IMR-90 (cell line): ENCODE measurements at regions not wholly inside any gene's neighbourhood (a gene's known extent, or its start where the extent isn't known, plus 50 kb on each side); places are given as distances from the start of the nearest gene placed in this dataset.

Experiments used
- ATAC-seq: fragments of 200-7000 bp; cut with Tn5 transposase; 2 replicates; pipeline ENCODE4 v1.9.1; 2020; ENCODE audit warnings: low read depth, mild to moderate bottlenecking, moderate library complexity
- BruUV-seq: library from RNA; stranded (reverse); fragments of 400-500 nt; replicated peaks from 2 replicates; lab custom pipeline; 2021; lab: Mats Ljungman, UMichigan
- CTCF ChIA-PET: fragments of 300-600 bp; formaldehyde crosslinking; extraction: SDS; loops from one replicate; lab custom pipeline; 2021; ENCODE audit warnings: antibody characterized with exemption; lab: Yijun Ruan, JAX
- POLR2A ChIA-PET: fragments of 300-600 bp; sonication (Branson Sonifier 250); formaldehyde crosslinking; loops from one replicate; lab custom pipeline; 2022; ENCODE audit warnings: antibody characterized with exemption; ENCODE audit not compliant: unreplicated experiment; lab: Charles Lee
- DNase-seq: peaks from one replicate; pipeline ENCODE4 v3.0.0; 2013
- H2AFZ ChIP-seq: replicated peaks from 2 replicates; pipeline ENCODE3; 2013; ENCODE audit warnings: low read length, mild to moderate bottlenecking; ENCODE audit not compliant: poor library complexity
- H2AK5ac ChIP-seq: 2 replicates; pipeline ENCODE4 v1.6.1; 2013; ENCODE audit warnings: low read depth, low read length, inconsistent platforms
- H2AK9ac ChIP-seq: replicated peaks from 2 replicates; pipeline ENCODE3; 2013; ENCODE audit warnings: mild to moderate bottlenecking, low read depth, low read length, moderate library complexity; ENCODE audit not compliant: poor library complexity
- H2BK120ac ChIP-seq: 2 replicates; pipeline ENCODE4 v1.6.1; 2013; ENCODE audit warnings: low read depth, low read length, inconsistent platforms
- H2BK15ac ChIP-seq: 3 replicates; pipeline ENCODE4 v1.6.1; 2013; ENCODE audit warnings: low read depth, low read length, inconsistent platforms
- H2BK20ac ChIP-seq: 2 replicates; pipeline ENCODE4 v1.6.1; 2013; ENCODE audit warnings: low read depth, mild to moderate bottlenecking, inconsistent platforms, low read length, moderate library complexity
- H2BK5ac ChIP-seq: 2 replicates; pipeline ENCODE4 v1.6.1; 2013; ENCODE audit warnings: mild to moderate bottlenecking, low read depth, low read length, inconsistent platforms; ENCODE audit not compliant: poor library complexity, severe bottlenecking
- H3K14ac ChIP-seq: replicated peaks from 2 replicates; pipeline ENCODE4 v1.6.1; 2013; ENCODE audit warnings: low read depth, low read length, inconsistent platforms
- H3K18ac ChIP-seq: 2 replicates; pipeline ENCODE4 v1.6.1; 2013; ENCODE audit warnings: low read depth, low read length, control low read depth
- H3K23ac ChIP-seq: 2 replicates; pipeline ENCODE4 v1.6.1; 2013; ENCODE audit warnings: low read depth, low read length, inconsistent platforms
- H3K27ac ChIP-seq: 2 replicates; pipeline ENCODE4 v1.5.1; 2013; ENCODE audit warnings: mild to moderate bottlenecking, control low read depth, low read length; ENCODE audit not compliant: insufficient read depth
- H3K27me3 ChIP-seq: 2 replicates; pipeline ENCODE4 v1.6.1; 2013; ENCODE audit warnings: low read length; ENCODE audit not compliant: control insufficient read depth, insufficient read depth
- H3K36me3 ChIP-seq: 2 replicates; pipeline ENCODE4 v1.6.1; 2013; ENCODE audit warnings: low read length, mixed read lengths; ENCODE audit not compliant: control insufficient read depth, insufficient read depth
- H3K4ac ChIP-seq: 2 replicates; pipeline ENCODE4 v1.6.1; 2013; ENCODE audit warnings: low read depth, low read length, inconsistent platforms
- H3K4me1 ChIP-seq: 2 replicates; pipeline ENCODE4 v1.6.1; 2013; ENCODE audit warnings: low read length, mixed read lengths; ENCODE audit not compliant: control insufficient read depth, insufficient read depth
- H3K4me2 ChIP-seq: 2 replicates; pipeline ENCODE4 v1.6.1; 2013; ENCODE audit warnings: low read depth, mild to moderate bottlenecking, control low read depth, low read length, moderate library complexity
- H3K4me3 ChIP-seq: 2 replicates; pipeline ENCODE4 v1.5.1; 2013; ENCODE audit warnings: low read depth, mild to moderate bottlenecking, control low read depth, low read length, moderate library complexity; ENCODE audit not compliant: insufficient read depth
- H3K56ac ChIP-seq: 2 replicates; pipeline ENCODE4 v1.6.1; 2013; ENCODE audit warnings: low read length, inconsistent platforms; ENCODE audit not compliant: insufficient read depth; ENCODE audit errors: extremely low read depth
- H3K79me1 ChIP-seq, 2 experiments: 2 replicates each; pipeline ENCODE4 v1.6.1; 2013; ENCODE audit warnings: low read length in 2 of 2, inconsistent platforms in 1 of 2, low read depth in 1 of 2
- H3K9ac ChIP-seq: 2 replicates; pipeline ENCODE4 v1.6.1; 2013; ENCODE audit warnings: low read depth, low read length, control low read depth
- H3K9me1 ChIP-seq: 2 replicates; pipeline ENCODE4 v1.6.1; 2013; ENCODE audit warnings: low read length, inconsistent platforms; ENCODE audit not compliant: insufficient read depth
- H3K9me3 ChIP-seq: 2 replicates; pipeline ENCODE4 v1.6.1; 2013; ENCODE audit warnings: low read length; ENCODE audit not compliant: control insufficient read depth, insufficient read depth
- H4K20me1 ChIP-seq: 2 replicates; pipeline ENCODE4 v1.6.1; 2013; ENCODE audit warnings: low read length, inconsistent platforms; ENCODE audit not compliant: insufficient read depth
- H4K5ac ChIP-seq: 2 replicates; pipeline ENCODE4 v1.6.1; 2013; ENCODE audit warnings: mild to moderate bottlenecking, low read depth, low read length, control low read depth
- H4K8ac ChIP-seq, 2 experiments: 2 replicates each; pipeline ENCODE4 v1.6.1; 2013; ENCODE audit warnings: low read depth in 2 of 2, low read length in 2 of 2, control low read depth in 1 of 2, inconsistent platforms in 1 of 2
- H4K91ac ChIP-seq: 2 replicates; pipeline ENCODE4 v1.6.1; 2013; ENCODE audit warnings: low read depth, low read length, inconsistent platforms; ENCODE audit not compliant: insufficient read depth
- CEBPB ChIP-seq: IDR thresholded peaks from 2 replicates; pipeline ENCODE4 v1.6.1; 2012; ENCODE audit warnings: low read depth, low read length, improper control_type of control experiment
- CHD1 ChIP-seq: IDR thresholded peaks from 2 replicates; pipeline ENCODE4 v1.6.1; 2012; ENCODE audit warnings: low read depth, low read length, improper control_type of control experiment
- RCOR1 ChIP-seq: IDR thresholded peaks from 2 replicates; pipeline ENCODE4 v1.6.1; 2012; ENCODE audit warnings: mild to moderate bottlenecking, low read length, improper control_type of control experiment; ENCODE audit not compliant: insufficient replicate concordance
- RFX5 ChIP-seq: IDR thresholded peaks from 2 replicates; pipeline ENCODE4 v1.8.0; 2012; ENCODE audit warnings: low read depth, mild to moderate bottlenecking, low read length, moderate library complexity
- WGBS, 2 experiments: methylation state at CpG; one replicate each; pipeline versions ENCODE4 v1.1.5 to v1.1.7; 2013; ENCODE audit warnings: missing lambda C conversion rate in 2 of 2; ENCODE audit not compliant: insufficient read length in 1 of 2; ENCODE audit errors: extremely low coverage in 2 of 2; 5-methylcytosine and 5-hydroxymethylcytosine counted together
- dilution Hi-C: fragments of 300-500 bp; cut with HindIII; formaldehyde crosslinking; loops from one replicate; pipeline ENCODE4 v1.14.3; 2018; ENCODE audit warnings: low sequenced_read_pairs; ENCODE audit not compliant: unreplicated experiment
- in situ Hi-C: fragments of 300-500 bp; cut with MboI; formaldehyde crosslinking; loops from 3 replicates; pipeline ENCODE4 v1.14.3; 2019; ENCODE audit warnings: low sequenced_read_pairs, inconsistent platforms, mixed read lengths
- intact Hi-C: fragments of 100-400 bp; cut with micrococcal nuclease; formaldehyde crosslinking; loops from 2 replicates; pipeline ENCODE4 v1.10.0; 2022
- TF ChIP-seq, protein P1 (sequence below): conservative IDR thresholded peaks from 2 replicates; pipeline ENCODE4 v1.5.1; 2012; ENCODE audit warnings: mild to moderate bottlenecking, low read depth, low read length, improper control_type of control experiment
- TF ChIP-seq, protein P2 (sequence below): fragments of 150-350 bp; IDR thresholded peaks from 2 replicates; pipeline ENCODE4 v1.6.1; 2017; ENCODE audit warnings: mild to moderate bottlenecking, antibody characterized with exemption, low read length, low read depth
- TF ChIP-seq, protein P3 (sequence below): fragments of 150-350 bp; IDR thresholded peaks from 2 replicates; pipeline ENCODE4 v1.6.1; 2016; ENCODE audit warnings: low read depth, mild to moderate bottlenecking, low read length, moderate library complexity, borderline replicate concordance

- no peak overlapping the region for H3K4me3 ChIP-seq
- H2AK5ac ChIP-seq, result no peak overlapping the region
- no peak overlapping the region for H4K5ac ChIP-seq
- no peak overlapping the region for H2BK120ac ChIP-seq
- H3K18ac ChIP-seq, result no peak overlapping the region
- H3K14ac ChIP-seq, result no peak overlapping the region
- no peak overlapping the region for H2BK5ac ChIP-seq
- H3K4me2 ChIP-seq, result no peak overlapping the region
- H4K8ac ChIP-seq, result no peak overlapping the region
- intact Hi-C loops, result no loop called here
- no peaks in the 10 kb centered on the region for H4K20me1 ChIP-seq
- no peak overlapping the region for H2AK9ac ChIP-seq
- H3K9me3 ChIP-seq, result peaks cover 25% of the 10 kb centered on the region
- dilution Hi-C loops, result no loop called here
- H2BK20ac ChIP-seq, result no peak overlapping the region
- ATAC-seq (no peak), DNase-seq (no peak)
- no peaks in the 10 kb centered on the region for H3K79me1 ChIP-seq
- CTCF ChIA-PET, result no interaction called here
- H3K4me1 ChIP-seq, result no peaks in the 10 kb centered on the region
- no TSS peak for BruUV-seq
- H3K9ac ChIP-seq, result no peak overlapping the region
- H2AFZ ChIP-seq, result no peak overlapping the region
- in situ Hi-C loops, result no loop called here
- POLR2A ChIA-PET, result no interaction called here
- H3K4ac ChIP-seq, result no peak overlapping the region
- WGBS, 2 experiments, result no CpG with 5 or more reads among the region's 1 CpG
- no peak overlapping the region for H3K23ac ChIP-seq
- no peaks in the 10 kb centered on the region for H3K9me1 ChIP-seq
- TF ChIP-seq, protein P1, sequence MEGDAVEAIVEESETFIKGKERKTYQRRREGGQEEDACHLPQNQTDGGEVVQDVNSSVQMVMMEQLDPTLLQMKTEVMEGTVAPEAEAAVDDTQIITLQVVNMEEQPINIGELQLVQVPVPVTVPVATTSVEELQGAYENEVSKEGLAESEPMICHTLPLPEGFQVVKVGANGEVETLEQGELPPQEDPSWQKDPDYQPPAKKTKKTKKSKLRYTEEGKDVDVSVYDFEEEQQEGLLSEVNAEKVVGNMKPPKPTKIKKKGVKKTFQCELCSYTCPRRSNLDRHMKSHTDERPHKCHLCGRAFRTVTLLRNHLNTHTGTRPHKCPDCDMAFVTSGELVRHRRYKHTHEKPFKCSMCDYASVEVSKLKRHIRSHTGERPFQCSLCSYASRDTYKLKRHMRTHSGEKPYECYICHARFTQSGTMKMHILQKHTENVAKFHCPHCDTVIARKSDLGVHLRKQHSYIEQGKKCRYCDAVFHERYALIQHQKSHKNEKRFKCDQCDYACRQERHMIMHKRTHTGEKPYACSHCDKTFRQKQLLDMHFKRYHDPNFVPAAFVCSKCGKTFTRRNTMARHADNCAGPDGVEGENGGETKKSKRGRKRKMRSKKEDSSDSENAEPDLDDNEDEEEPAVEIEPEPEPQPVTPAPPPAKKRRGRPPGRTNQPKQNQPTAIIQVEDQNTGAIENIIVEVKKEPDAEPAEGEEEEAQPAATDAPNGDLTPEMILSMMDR, result no peak
- no peak for TF ChIP-seq RCOR1
- TF ChIP-seq, protein P2, sequence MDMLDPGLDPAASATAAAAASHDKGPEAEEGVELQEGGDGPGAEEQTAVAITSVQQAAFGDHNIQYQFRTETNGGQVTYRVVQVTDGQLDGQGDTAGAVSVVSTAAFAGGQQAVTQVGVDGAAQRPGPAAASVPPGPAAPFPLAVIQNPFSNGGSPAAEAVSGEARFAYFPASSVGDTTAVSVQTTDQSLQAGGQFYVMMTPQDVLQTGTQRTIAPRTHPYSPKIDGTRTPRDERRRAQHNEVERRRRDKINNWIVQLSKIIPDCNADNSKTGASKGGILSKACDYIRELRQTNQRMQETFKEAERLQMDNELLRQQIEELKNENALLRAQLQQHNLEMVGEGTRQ, result no peak
- TF ChIP-seq, protein P3, sequence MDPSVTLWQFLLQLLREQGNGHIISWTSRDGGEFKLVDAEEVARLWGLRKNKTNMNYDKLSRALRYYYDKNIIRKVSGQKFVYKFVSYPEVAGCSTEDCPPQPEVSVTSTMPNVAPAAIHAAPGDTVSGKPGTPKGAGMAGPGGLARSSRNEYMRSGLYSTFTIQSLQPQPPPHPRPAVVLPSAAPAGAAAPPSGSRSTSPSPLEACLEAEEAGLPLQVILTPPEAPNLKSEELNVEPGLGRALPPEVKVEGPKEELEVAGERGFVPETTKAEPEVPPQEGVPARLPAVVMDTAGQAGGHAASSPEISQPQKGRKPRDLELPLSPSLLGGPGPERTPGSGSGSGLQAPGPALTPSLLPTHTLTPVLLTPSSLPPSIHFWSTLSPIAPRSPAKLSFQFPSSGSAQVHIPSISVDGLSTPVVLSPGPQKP, result no peak
- no peak for TF ChIP-seq CEBPB
- TF ChIP-seq CHD1, result no peak
- TF ChIP-seq RFX5, result no peak
- H3K56ac ChIP-seq, result no peak overlapping the region
- H3K36me3 ChIP-seq, result no peaks in the 10 kb centered on the region
- no peak overlapping the region for H3K27ac ChIP-seq
- H4K91ac ChIP-seq, result no peak overlapping the region
- H2BK15ac ChIP-seq, result no peak overlapping the region
- no peaks in the 10 kb centered on the region for H3K27me3 ChIP-seq
Observed at GRCh38 chr18:51559902-51560287, 362.4 kb upstream of the MEX3C start.
